Right lung (tissue), 2 donors: ENCODE measurements at regions not wholly inside any gene's neighbourhood (a gene's known extent, or its start where the extent isn't known, plus 50 kb on each side); places are given as distances from the start of the nearest gene placed in this dataset.
"Not testable (repeated sequence)": the region's sequence is repeated elsewhere in the genome, so short reads cannot be mapped to it uniquely, and the experiment has no call there.

ENCODE experiments used
- DNase-seq, 2 donors: peaks; one replicate each; pipeline ENCODE4 v3.0.0-alpha.2; 2013

DNA sequence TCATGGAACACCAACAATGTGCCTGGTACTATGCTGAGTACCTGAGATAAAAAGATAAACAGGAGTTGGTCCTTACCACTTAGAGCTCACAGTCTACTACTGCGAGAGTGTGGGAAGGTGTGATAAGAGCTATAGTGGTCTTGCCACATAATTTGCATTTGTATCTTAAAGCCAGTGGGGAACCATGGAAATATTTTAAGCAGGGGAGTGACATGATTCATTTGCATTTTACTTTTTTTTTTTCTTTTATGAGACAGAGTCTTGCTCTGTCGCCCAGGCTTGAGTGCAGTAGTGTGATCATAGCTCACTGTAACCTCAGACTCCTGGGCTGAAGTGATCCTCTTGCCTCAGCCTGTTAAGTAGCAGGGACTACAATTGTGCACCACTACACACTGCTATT, 54.2 kb upstream of the FAM72C start:
- DNase-seq: not testable (repeated sequence)

DNA sequence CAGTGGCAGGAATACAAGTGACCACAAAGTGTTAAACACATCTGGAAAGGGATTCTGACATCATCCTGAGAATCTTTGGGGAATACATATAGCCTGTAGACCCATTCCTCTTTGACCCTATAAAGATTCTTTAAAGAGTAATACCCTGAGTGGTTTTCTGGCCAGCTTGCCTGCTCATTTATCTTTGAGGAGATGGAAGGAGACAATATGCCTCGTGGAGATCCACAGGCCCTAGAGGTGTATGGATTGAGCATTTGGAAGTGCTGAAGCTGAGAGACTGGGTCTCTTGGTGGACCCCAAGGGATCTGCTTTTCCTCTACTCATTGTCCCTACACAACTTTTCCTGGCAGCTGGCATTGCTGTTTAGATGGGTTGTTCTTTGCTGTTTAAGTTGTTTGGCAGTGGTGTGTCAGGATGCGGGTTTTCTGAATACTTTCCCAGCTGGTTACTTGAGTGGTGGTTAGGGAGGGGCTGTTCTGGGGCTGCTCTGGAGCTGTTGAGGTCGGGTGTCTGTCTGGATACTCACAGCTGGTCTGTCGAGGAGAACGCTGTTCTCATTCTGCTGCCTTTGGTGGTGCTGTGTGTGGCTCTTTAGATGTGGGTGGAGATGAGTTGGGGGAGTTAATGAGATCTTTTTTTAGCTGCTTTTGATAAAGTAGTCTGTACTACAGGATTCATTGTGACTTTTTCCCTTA, 50.1 kb upstream of the FAM72C start:
- not testable (repeated sequence) for DNase-seq
